ENCODE measurements at regions not wholly inside any gene's neighbourhood (a gene's known extent, or its start where the extent isn't known, plus 50 kb on each side); places are given as distances from the start of the nearest gene placed in this dataset.

- Mint-ChIP-seq H3K27me3 (no peaks in the 10 kb centered on the region), H3K4me3 (no peak overlapping the region), H3K36me3 (no peaks in the 10 kb centered on the region), H3K9me3 (peaks cover 0 to 5% (median 0%) of the 10 kb centered on the region in 7 donors), H3K4me1 (no peaks in the 10 kb centered on the region), H3K27ac (no peak overlapping the region)
- DNase-seq, result no peak
- H3K36me3 ChIP-seq (ENCODE audit: control insufficient read depth, insufficient read depth, low read length), result no peaks in the 10 kb centered on the region
- H3K27me3 ChIP-seq (ENCODE audit: control insufficient read depth, insufficient read depth, low read length), result no peaks in the 10 kb centered on the region
- no peak overlapping the region for H3K4me3 ChIP-seq (ENCODE audit: low read depth, low read length)
- ATAC-seq (ENCODE audit: low read depth in 2 of 2), result no peak
- H3K27ac ChIP-seq (ENCODE audit: insufficient read depth, low read length, poor library complexity, severe bottlenecking), result no peak overlapping the region
- no peaks in the 10 kb centered on the region for H3K4me1 ChIP-seq (ENCODE audit: control insufficient read depth, insufficient read depth, low read length, poor library complexity, severe bottlenecking)
- H3K9me3 ChIP-seq (ENCODE audit: control insufficient read depth in 2 of 2, low read length in 2 of 2), result no peaks in the 10 kb centered on the region
Observed at GRCh38 chr1:60895252-60895651, 187.1 kb upstream of the NFIA start.

- no peak for DNase-seq
- Mint-ChIP-seq H3K4me3 (no peak overlapping the region), H3K36me3 (no peaks in the 10 kb centered on the region), H3K4me1 (no peaks in the 10 kb centered on the region), H3K27me3 (no peaks in the 10 kb centered on the region), H3K9me3 (peaks cover 0 to 5% (median 0%) of the 10 kb centered on the region in 7 donors), H3K27ac (no peak overlapping the region)
- Histone ChIP-seq H3K9me3 (ENCODE audit: control insufficient read depth in 2 of 2, low read length in 2 of 2) (no peaks in the 10 kb centered on the region), H3K4me3 (ENCODE audit: low read depth, low read length) (no peak overlapping the region), H3K27me3 (ENCODE audit: control insufficient read depth, insufficient read depth, low read length) (no peaks in the 10 kb centered on the region), H3K36me3 (ENCODE audit: control insufficient read depth, insufficient read depth, low read length) (no peaks in the 10 kb centered on the region), H3K4me1 (ENCODE audit: control insufficient read depth, insufficient read depth, low read length, poor library complexity, severe bottlenecking) (no peaks in the 10 kb centered on the region), H3K27ac (ENCODE audit: insufficient read depth, low read length, poor library complexity, severe bottlenecking) (no peak overlapping the region)
- no peak for ATAC-seq (ENCODE audit: low read depth in 2 of 2)
Observed at GRCh38 chr1:60894741-60895140, 187.6 kb upstream of the NFIA start.

GRCh38 chr1:60894130-60894529 is 188.2 kb upstream of the NFIA start:
- no peaks in the 10 kb centered on the region for H3K36me3 ChIP-seq (ENCODE audit: control insufficient read depth, insufficient read depth, low read length)
- peaks cover 3% of the 10 kb centered on the region for H3K27me3 Mint-ChIP-seq
- no peaks in the 10 kb centered on the region for H3K9me3 ChIP-seq (ENCODE audit: control insufficient read depth in 2 of 2, low read length in 2 of 2)
- no peak for ATAC-seq (ENCODE audit: low read depth in 2 of 2)
- H3K4me3 Mint-ChIP-seq, result no peak overlapping the region
- H3K9me3 Mint-ChIP-seq, result peaks cover 0 to 5% (median 0%) of the 10 kb centered on the region in 7 donors
- DNase-seq, result no peak
- H3K27ac ChIP-seq (ENCODE audit: insufficient read depth, low read length, poor library complexity, severe bottlenecking), result no peak overlapping the region
- no peaks in the 10 kb centered on the region for H3K36me3 Mint-ChIP-seq
- H3K27ac Mint-ChIP-seq, result no peak overlapping the region
- no peaks in the 10 kb centered on the region for H3K4me1 Mint-ChIP-seq
- no peaks in the 10 kb centered on the region for H3K4me1 ChIP-seq (ENCODE audit: control insufficient read depth, insufficient read depth, low read length, poor library complexity, severe bottlenecking)
- no peak overlapping the region for H3K4me3 ChIP-seq (ENCODE audit: low read depth, low read length)
- no peaks in the 10 kb centered on the region for H3K27me3 ChIP-seq (ENCODE audit: control insufficient read depth, insufficient read depth, low read length)

- H3K4me3 ChIP-seq (ENCODE audit: low read depth, low read length), result no peak overlapping the region
- H3K9me3 Mint-ChIP-seq, result peaks cover 0 to 3% (median 0%) of the 10 kb centered on the region in 7 donors
Observed at GRCh38 chr1:60893136-60893930, 189.0 kb upstream of the NFIA start.

GRCh38 chr1:60891765-60892164 is 190.6 kb upstream of the NFIA start:
- no peak overlapping the region for H3K27ac ChIP-seq (ENCODE audit: insufficient read depth, low read length, poor library complexity, severe bottlenecking)
- H3K36me3 ChIP-seq (ENCODE audit: control insufficient read depth, insufficient read depth, low read length), result no peaks in the 10 kb centered on the region
- no peak overlapping the region for H3K4me3 Mint-ChIP-seq
- H3K9me3 Mint-ChIP-seq, result peaks cover 0 to 4% (median 0%) of the 10 kb centered on the region in 7 donors
- ATAC-seq (ENCODE audit: low read depth in 2 of 2) (no peak), DNase-seq (no peak)
- H3K27me3 ChIP-seq (ENCODE audit: control insufficient read depth, insufficient read depth, low read length), result no peaks in the 10 kb centered on the region
- H3K36me3 Mint-ChIP-seq, result no peaks in the 10 kb centered on the region
- peaks cover 5% of the 10 kb centered on the region for H3K27me3 Mint-ChIP-seq
- H3K4me1 Mint-ChIP-seq, result no peaks in the 10 kb centered on the region
- H3K9me3 ChIP-seq (ENCODE audit: control insufficient read depth in 2 of 2, low read length in 2 of 2), result no peaks in the 10 kb centered on the region
- no peak overlapping the region for H3K27ac Mint-ChIP-seq
- H3K4me1 ChIP-seq (ENCODE audit: control insufficient read depth, insufficient read depth, low read length, poor library complexity, severe bottlenecking), result no peaks in the 10 kb centered on the region
- no peak overlapping the region for H3K4me3 ChIP-seq (ENCODE audit: low read depth, low read length)

More at GRCh38 chr1:60893136-60893930, 189.0 kb upstream of the NFIA start:
- Histone ChIP-seq H3K36me3 (ENCODE audit: control insufficient read depth, insufficient read depth, low read length) (no peaks in the 10 kb centered on the region), H3K9me3 (ENCODE audit: control insufficient read depth in 2 of 2, low read length in 2 of 2) (no peaks in the 10 kb centered on the region), H3K27ac (ENCODE audit: insufficient read depth, low read length, poor library complexity, severe bottlenecking) (no peak overlapping the region), H3K27me3 (ENCODE audit: control insufficient read depth, insufficient read depth, low read length) (no peaks in the 10 kb centered on the region), H3K4me1 (ENCODE audit: control insufficient read depth, insufficient read depth, low read length, poor library complexity, severe bottlenecking) (no peaks in the 10 kb centered on the region)
- H3K27ac Mint-ChIP-seq, result no peak overlapping the region
- H3K36me3 Mint-ChIP-seq, result no peaks in the 10 kb centered on the region
- no peak overlapping the region for H3K4me3 Mint-ChIP-seq
- H3K27me3 Mint-ChIP-seq, result peaks cover 5% of the 10 kb centered on the region
- H3K4me1 Mint-ChIP-seq, result no peaks in the 10 kb centered on the region
- no peak for DNase-seq
- no peak for ATAC-seq (ENCODE audit: low read depth in 2 of 2)

GRCh38 chr1:60891281-60891680 is 191.1 kb upstream of the NFIA start:
- Histone ChIP-seq H3K36me3 (ENCODE audit: control insufficient read depth, insufficient read depth, low read length) (no peaks in the 10 kb centered on the region), H3K4me1 (ENCODE audit: control insufficient read depth, insufficient read depth, low read length, poor library complexity, severe bottlenecking) (no peaks in the 10 kb centered on the region), H3K4me3 (ENCODE audit: low read depth, low read length) (no peak overlapping the region), H3K27me3 (ENCODE audit: control insufficient read depth, insufficient read depth, low read length) (no peaks in the 10 kb centered on the region), H3K27ac (ENCODE audit: insufficient read depth, low read length, poor library complexity, severe bottlenecking) (no peak overlapping the region), H3K9me3 (ENCODE audit: control insufficient read depth in 2 of 2, low read length in 2 of 2) (no peaks in the 10 kb centered on the region)
- H3K4me1 Mint-ChIP-seq, result no peaks in the 10 kb centered on the region
- peaks cover 0 to 4% (median 0%) of the 10 kb centered on the region in 7 donors for H3K9me3 Mint-ChIP-seq
- no peak for ATAC-seq (ENCODE audit: low read depth in 2 of 2)
- H3K27me3 Mint-ChIP-seq, result peaks cover 5% of the 10 kb centered on the region
- no peak overlapping the region for H3K4me3 Mint-ChIP-seq
- DNase-seq, result no peak
- H3K36me3 Mint-ChIP-seq, result no peaks in the 10 kb centered on the region
- no peak overlapping the region for H3K27ac Mint-ChIP-seq

- Mint-ChIP-seq H3K4me1 (no peaks in the 10 kb centered on the region), H3K9me3 (peaks cover 0 to 4% (median 0%) of the 10 kb centered on the region in 7 donors), H3K27me3 (peaks cover 5% of the 10 kb centered on the region), H3K36me3 (no peaks in the 10 kb centered on the region), H3K27ac (no peak overlapping the region), H3K4me3 (no peak overlapping the region)
- H3K4me1 ChIP-seq (ENCODE audit: control insufficient read depth, insufficient read depth, low read length, poor library complexity, severe bottlenecking), result no peaks in the 10 kb centered on the region
- H3K4me3 ChIP-seq (ENCODE audit: low read depth, low read length), result no peak overlapping the region
- no peak overlapping the region for H3K27ac ChIP-seq (ENCODE audit: insufficient read depth, low read length, poor library complexity, severe bottlenecking)
- DNase-seq (no peak), ATAC-seq (ENCODE audit: low read depth in 2 of 2) (no peak)
- no peaks in the 10 kb centered on the region for H3K9me3 ChIP-seq (ENCODE audit: control insufficient read depth in 2 of 2, low read length in 2 of 2)
- H3K36me3 ChIP-seq (ENCODE audit: control insufficient read depth, insufficient read depth, low read length), result no peaks in the 10 kb centered on the region
- H3K27me3 ChIP-seq (ENCODE audit: control insufficient read depth, insufficient read depth, low read length), result no peaks in the 10 kb centered on the region
Observed at GRCh38 chr1:60890664-60891063, 191.7 kb upstream of the NFIA start.

- Mint-ChIP-seq H3K9me3 (peaks cover 0 to 4% (median 0%) of the 10 kb centered on the region in 7 donors), H3K27ac (no peak overlapping the region), H3K4me1 (no peaks in the 10 kb centered on the region), H3K27me3 (peaks cover 5% of the 10 kb centered on the region), H3K36me3 (no peaks in the 10 kb centered on the region), H3K4me3 (no peak overlapping the region)
- Histone ChIP-seq H3K4me1 (ENCODE audit: control insufficient read depth, insufficient read depth, low read length, poor library complexity, severe bottlenecking) (no peaks in the 10 kb centered on the region), H3K36me3 (ENCODE audit: control insufficient read depth, insufficient read depth, low read length) (no peaks in the 10 kb centered on the region), H3K9me3 (ENCODE audit: control insufficient read depth in 2 of 2, low read length in 2 of 2) (no peaks in the 10 kb centered on the region), H3K4me3 (ENCODE audit: low read depth, low read length) (no peak overlapping the region), H3K27me3 (ENCODE audit: control insufficient read depth, insufficient read depth, low read length) (no peaks in the 10 kb centered on the region), H3K27ac (ENCODE audit: insufficient read depth, low read length, poor library complexity, severe bottlenecking) (no peak overlapping the region)
- ATAC-seq (ENCODE audit: low read depth in 2 of 2) (no peak), DNase-seq (no peak)
Observed at GRCh38 chr1:60889709-60890108, 192.7 kb upstream of the NFIA start.
